Gastroesophageal sphincter (tissue), 4 donors: ENCODE measurements at regions not wholly inside any gene's neighbourhood (a gene's known extent, or its start where the extent isn't known, plus 50 kb on each side); places are given as distances from the start of the nearest gene placed in this dataset.

Experiments used
- ATAC-seq: fragments of 150-250 bp; one replicate; pipeline ENCODE4 v1.9.1; 2016; ENCODE audit warnings: mild to moderate bottlenecking, moderate library complexity
- H3K27ac ChIP-seq, 4 donors: fragments of 200-600 bp; sonication (generic) in 3 of 4; 1 replicate in 3 of 4; 2 replicates in 1 of 4; pipeline ENCODE4 v1.5.1; 2016 to 2019
- H3K27me3 ChIP-seq: fragments of 200-600 bp; sonication (generic); one replicate; pipeline ENCODE4 v1.5.1; 2019
- H3K36me3 ChIP-seq, 2 donors: fragments of 200-600 bp; sonication (generic); one replicate each; pipeline ENCODE4 v1.5.1; 2019; ENCODE audit warnings: control low read depth in 1 of 2
- H3K4me1 ChIP-seq, 3 donors: fragments of 200-600 bp; sonication (generic); 1 replicate in 2 of 3; 2 replicates in 1 of 3; pipeline ENCODE4 v1.5.1; 2016 to 2019; ENCODE audit warnings: control low read depth in 2 of 3
- H3K4me3 ChIP-seq, 2 donors: fragments of 200-600 bp; sonication (generic); one replicate each; pipeline ENCODE4 v1.5.1; 2019; ENCODE audit warnings: mild to moderate bottlenecking in 1 of 2, moderate library complexity in 1 of 2
- H3K9me3 ChIP-seq, 3 donors: fragments of 200-600 bp; sonication (generic); one replicate each; pipeline ENCODE4 v1.5.1; 2017 to 2019; ENCODE audit warnings: control low read depth in 2 of 3
- CTCF ChIP-seq, 4 experiments: fragments of 200-600 bp in 2 of 4; fragments of 450-650 bp in 2 of 4; sonication (generic) in 1 of 4; IDR thresholded peaks; one replicate each; pipeline ENCODE4 v1.5.1; 2017 to 2019; ENCODE audit warnings: antibody characterized with exemption in 4 of 4, mild to moderate bottlenecking in 2 of 4, moderate library complexity in 2 of 4
- EP300 ChIP-seq: sonication (generic); formaldehyde crosslinking; IDR thresholded peaks from one replicate; pipeline ENCODE4 v1.6.1; 2017; ENCODE audit warnings: antibody characterized with exemption, mild to moderate bottlenecking
- POLR2A ChIP-seq, 2 donors: fragments of 450-650 bp; IDR thresholded peaks; one replicate each; pipeline ENCODE4 v1.6.1; 2017; ENCODE audit warnings: antibody characterized with exemption in 2 of 2, mild to moderate bottlenecking in 2 of 2, moderate library complexity in 1 of 2
- POLR2AphosphoS5 ChIP-seq: sonication (generic); formaldehyde crosslinking; IDR thresholded peaks from one replicate; pipeline ENCODE4 v1.6.1; 2017; ENCODE audit warnings: antibody characterized with exemption
- WGBS, 2 donors: methylation state at CpG; one replicate each; pipeline ENCODE4 v1.1.5; 2018; ENCODE audit warnings: low coverage in 1 of 2; 5-methylcytosine and 5-hydroxymethylcytosine counted together

- TF ChIP-seq POLR2AphosphoS5 (no peak), CTCF (IDR thresholded peaks at IDR 0.05) (no peak), POLR2A (IDR thresholded peaks at IDR 0.05) (no peak), EP300 (no peak)
- ATAC-seq, result no peak
- H3K9me3 ChIP-seq, result peaks cover 0 to 8% (median 0%) of the 10 kb centered on the region in 3 donors
- H3K27ac ChIP-seq, result no peak overlapping the region
- 77 to 100% methylated on average over 1 of the region's 2 CpGs for WGBS, 2 donors
- no peaks in the 10 kb centered on the region for H3K27me3 ChIP-seq
- H3K4me3 ChIP-seq, result no peak overlapping the region
- no peaks in the 10 kb centered on the region for H3K4me1 ChIP-seq
- no peaks in the 10 kb centered on the region for H3K36me3 ChIP-seq
These were observed 377.7 kb downstream of the FGF10 start for GRCh38 chr5:44011518-44011917.

GRCh38 chr5:44002381-44002901 is 386.8 kb downstream of the FGF10 start:
- Histone ChIP-seq H3K9me3 (no peaks in the 10 kb centered on the region), H3K36me3 (no peaks in the 10 kb centered on the region), H3K4me3 (no peak overlapping the region), H3K4me1 (peaks cover 0 to 11% (median 0%) of the 10 kb centered on the region in 3 donors), H3K27ac (no peak overlapping the region), H3K27me3 (no peaks in the 10 kb centered on the region)
- no peak for TF ChIP-seq CTCF (IDR thresholded peaks at IDR 0.05)
- TF ChIP-seq POLR2AphosphoS5, result no peak
- no peak for TF ChIP-seq POLR2A (IDR thresholded peaks at IDR 0.05)
- TF ChIP-seq EP300, result no peak
- ATAC-seq, result no peak

GRCh38 chr5:44001675-44002380 is 387.4 kb downstream of the FGF10 start:
- no peak for TF ChIP-seq POLR2AphosphoS5
- no peak for TF ChIP-seq EP300
- no peak for TF ChIP-seq CTCF (IDR thresholded peaks at IDR 0.05)
- no peak for TF ChIP-seq POLR2A (IDR thresholded peaks at IDR 0.05)
- H3K27ac ChIP-seq, result no peak overlapping the region
- no peaks in the 10 kb centered on the region for H3K9me3 ChIP-seq
- WGBS, 2 donors, result 60 to 76% methylated on average over 2 of the region's 2 CpGs
- ATAC-seq, result no peak
- H3K27me3 ChIP-seq, result no peaks in the 10 kb centered on the region
- peaks cover 0 to 12% (median 0%) of the 10 kb centered on the region in 3 donors for H3K4me1 ChIP-seq
- H3K4me3 ChIP-seq, result no peak overlapping the region
- H3K36me3 ChIP-seq, result no peaks in the 10 kb centered on the region

- no peak overlapping the region for H3K4me3 ChIP-seq
- H3K9me3 ChIP-seq, result no peaks in the 10 kb centered on the region
- TF ChIP-seq CTCF (IDR thresholded peaks at IDR 0.05), result no peak
- no peak overlapping the region for H3K27ac ChIP-seq
- H3K4me1 ChIP-seq, result peaks cover 0 to 12% (median 0%) of the 10 kb centered on the region in 3 donors
- no peaks in the 10 kb centered on the region for H3K36me3 ChIP-seq
- no peaks in the 10 kb centered on the region for H3K27me3 ChIP-seq
- no peak for ATAC-seq
These were observed 388.0 kb downstream of the FGF10 start for GRCh38 chr5:44001236-44001635.

- H3K4me1 ChIP-seq, result peaks cover 0 to 12% (median 0%) of the 10 kb centered on the region in 3 donors
- H3K27me3 ChIP-seq, result no peaks in the 10 kb centered on the region
- H3K27ac ChIP-seq, result no peak overlapping the region
- WGBS, 2 donors, result 42 to 57% methylated on average over 5 of the region's 5 CpGs
- H3K4me3 ChIP-seq, result no peak overlapping the region
- TF ChIP-seq EP300, result no peak
- ATAC-seq, result no peak
- no peaks in the 10 kb centered on the region for H3K36me3 ChIP-seq
- H3K9me3 ChIP-seq, result no peaks in the 10 kb centered on the region
These were observed 391.5 kb downstream of the FGF10 start for GRCh38 chr5:43997647-43998272.
